ENCODE measurements at regions not wholly inside any gene's neighbourhood (a gene's known extent, or its start where the extent isn't known, plus 50 kb on each side); places are given as distances from the start of the nearest gene placed in this dataset.

DNA sequence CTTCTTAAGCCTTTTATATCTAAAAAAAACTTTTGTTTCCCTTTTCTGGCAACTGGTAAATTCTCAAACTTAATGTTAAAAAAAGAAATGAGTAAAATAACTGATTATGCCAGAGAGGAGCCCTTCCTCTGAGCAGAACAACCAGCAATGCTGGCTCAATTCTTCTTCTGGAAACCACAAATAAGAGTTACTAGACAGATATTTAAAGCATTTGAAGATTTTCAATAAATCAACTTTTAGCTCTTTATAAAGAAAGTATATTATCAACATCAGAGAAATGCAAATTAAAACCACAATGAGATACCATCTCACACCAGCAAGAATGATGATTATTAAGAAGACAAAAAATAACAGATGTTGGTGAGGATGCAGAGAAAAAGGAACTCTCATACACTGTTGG, 61.1 kb upstream of the TCF21 start:
- TF ChIP-seq EZH2 (IDR thresholded peaks at IDR 0.05; ENCODE audit: low read length, unreplicated experiment), result no peak
- TF ChIP-seq, protein P1, sequence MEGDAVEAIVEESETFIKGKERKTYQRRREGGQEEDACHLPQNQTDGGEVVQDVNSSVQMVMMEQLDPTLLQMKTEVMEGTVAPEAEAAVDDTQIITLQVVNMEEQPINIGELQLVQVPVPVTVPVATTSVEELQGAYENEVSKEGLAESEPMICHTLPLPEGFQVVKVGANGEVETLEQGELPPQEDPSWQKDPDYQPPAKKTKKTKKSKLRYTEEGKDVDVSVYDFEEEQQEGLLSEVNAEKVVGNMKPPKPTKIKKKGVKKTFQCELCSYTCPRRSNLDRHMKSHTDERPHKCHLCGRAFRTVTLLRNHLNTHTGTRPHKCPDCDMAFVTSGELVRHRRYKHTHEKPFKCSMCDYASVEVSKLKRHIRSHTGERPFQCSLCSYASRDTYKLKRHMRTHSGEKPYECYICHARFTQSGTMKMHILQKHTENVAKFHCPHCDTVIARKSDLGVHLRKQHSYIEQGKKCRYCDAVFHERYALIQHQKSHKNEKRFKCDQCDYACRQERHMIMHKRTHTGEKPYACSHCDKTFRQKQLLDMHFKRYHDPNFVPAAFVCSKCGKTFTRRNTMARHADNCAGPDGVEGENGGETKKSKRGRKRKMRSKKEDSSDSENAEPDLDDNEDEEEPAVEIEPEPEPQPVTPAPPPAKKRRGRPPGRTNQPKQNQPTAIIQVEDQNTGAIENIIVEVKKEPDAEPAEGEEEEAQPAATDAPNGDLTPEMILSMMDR (conservative IDR thresholded peaks at IDR 0.05; ENCODE audit: low read depth, low read length), result no peak
- TF ChIP-seq EZH2phosphoT487 (IDR thresholded peaks at IDR 0.05; ENCODE audit: borderline replicate concordance, low read length), result no peak

Data from PC-3 (cell line).